HG02970 (cell line): ENCODE measurements at regions not wholly inside any gene's neighbourhood (a gene's known extent, or its start where the extent isn't known, plus 50 kb on each side); places are given as distances from the start of the nearest gene placed in this dataset.
"Not testable (repeated sequence)": the region's sequence is repeated elsewhere in the genome, so short reads cannot be mapped to it uniquely, and the experiment has no call there.

Source experiments
- ATAC-seq: cut with Tn5 transposase; IDR thresholded peaks from one replicate; pipeline ENCODE4 v1.9.1; 2021; ENCODE audit warnings: mild to moderate bottlenecking, moderate library complexity, moderate number of reproducible peaks; ENCODE audit not compliant: unreplicated experiment, low FRiP score

GRCh38 chr15:91649016-91649415 lies 204.5 kb upstream of the SLCO3A1 start:
- no peak for ATAC-seq

GRCh38 chr15:91649831-91650321 lies 203.6 kb upstream of the SLCO3A1 start:
- no peak for ATAC-seq

GRCh38 chr15:91651251-91651650 lies 202.3 kb upstream of the SLCO3A1 start:
- ATAC-seq, result no peak

GRCh38 chr15:91652610-91653207 lies 200.8 kb upstream of the SLCO3A1 start:
- ATAC-seq, result no peak

GRCh38 chr15:91655563-91656290 lies 197.8 kb upstream of the SLCO3A1 start:
- ATAC-seq, result not testable (repeated sequence)

GRCh38 chr15:91660174-91660649 lies 193.3 kb upstream of the SLCO3A1 start:
- no peak for ATAC-seq

GRCh38 chr15:91664224-91664836 lies 189.2 kb upstream of the SLCO3A1 start:
- ATAC-seq, result no peak

- no peak for ATAC-seq
Observed at GRCh38 chr15:91665212-91665611, 188.3 kb upstream of the SLCO3A1 start.

- ATAC-seq, result no peak
Observed at GRCh38 chr15:91668370-91668769, 185.1 kb upstream of the SLCO3A1 start.

GRCh38 chr15:91670108-91670507 lies 183.4 kb upstream of the SLCO3A1 start:
- ATAC-seq, result no peak

GRCh38 chr15:91678003-91678402 lies 175.5 kb upstream of the SLCO3A1 start:
- ATAC-seq, result no peak

GRCh38 chr15:91679447-91679846 lies 174.1 kb upstream of the SLCO3A1 start:
- ATAC-seq, result no peak

GRCh38 chr15:91685436-91685835 lies 168.1 kb upstream of the SLCO3A1 start:
- no peak for ATAC-seq

GRCh38 chr15:91688811-91689210 lies 164.7 kb upstream of the SLCO3A1 start:
- ATAC-seq, result no peak

GRCh38 chr15:91689377-91689776 lies 164.1 kb upstream of the SLCO3A1 start:
- ATAC-seq, result no peak

GRCh38 chr15:91692596-91692995 lies 160.9 kb upstream of the SLCO3A1 start:
- no peak for ATAC-seq

- no peak for ATAC-seq
Observed at GRCh38 chr15:91694131-91694830, 159.2 kb upstream of the SLCO3A1 start.

- no peak for ATAC-seq
Observed at GRCh38 chr15:91694831-91695210, 158.7 kb upstream of the SLCO3A1 start.

GRCh38 chr15:91695799-91696198 lies 157.7 kb upstream of the SLCO3A1 start:
- no peak for ATAC-seq

GRCh38 chr15:91696981-91697380 lies 156.5 kb upstream of the SLCO3A1 start:
- no peak for ATAC-seq

- ATAC-seq, result no peak
Observed at GRCh38 chr15:91698241-91698640, 155.3 kb upstream of the SLCO3A1 start.
